CD14-positive monocyte (primary cell): ENCODE measurements at regions not wholly inside any gene's neighbourhood (a gene's known extent, or its start where the extent isn't known, plus 50 kb on each side); places are given as distances from the start of the nearest gene placed in this dataset.

ENCODE experiments used
- DNase-seq, 3 donors: peaks; one replicate each; pipeline ENCODE4 v3.0.0-alpha.2; 2011 to 2022
- H2AFZ ChIP-seq: 2 replicates; pipeline ENCODE4 v1.6.0; 2012; ENCODE audit warnings: mild to moderate bottlenecking, low read depth, low read length, inconsistent platforms; ENCODE audit not compliant: insufficient read depth, poor library complexity, severe bottlenecking
- H3K27ac ChIP-seq, 2 donors: 1 replicate in 1 of 2; 2 replicates in 1 of 2; pipeline ENCODE4 v1.5.1; 2012 to 2013; ENCODE audit warnings: low read length in 2 of 2, control low read depth in 1 of 2, inconsistent platforms in 1 of 2, low read depth in 1 of 2, mild to moderate bottlenecking in 1 of 2
- H3K27me3 ChIP-seq, 2 donors: one replicate each; pipeline versions ENCODE4 v1.6.0 to v1.6.1; 2011 to 2013; ENCODE audit warnings: low read length in 2 of 2; ENCODE audit not compliant: control insufficient read depth in 2 of 2, insufficient read depth in 2 of 2
- H3K36me3 ChIP-seq, 2 donors: replicated peaks in 1 of 2; 1 replicate in 1 of 2; 2 replicates in 1 of 2; pipeline versions ENCODE4 v1.5.1 to v1.6.1; 2012 to 2013; ENCODE audit warnings: low read length in 2 of 2, control low read depth in 1 of 2, inconsistent platforms in 1 of 2, mild to moderate bottlenecking in 1 of 2; ENCODE audit not compliant: insufficient read depth in 2 of 2, control insufficient read depth in 1 of 2
- H3K4me1 ChIP-seq, 2 donors: 1 replicate in 1 of 2; 2 replicates in 1 of 2; pipeline versions ENCODE4 v1.5.1 to v1.6.1; 2012 to 2013; ENCODE audit warnings: low read length in 2 of 2, control low read depth in 1 of 2, inconsistent platforms in 1 of 2, mild to moderate bottlenecking in 1 of 2, moderate library complexity in 1 of 2; ENCODE audit not compliant: insufficient read depth in 2 of 2, control insufficient read depth in 1 of 2
- H3K4me2 ChIP-seq: replicated peaks from 2 replicates; pipeline ENCODE3; 2012; ENCODE audit warnings: low read length, moderate library complexity, mild to moderate bottlenecking; ENCODE audit not compliant: poor library complexity, severe bottlenecking; ENCODE audit errors: extremely low read depth
- H3K4me3 ChIP-seq, 3 experiments: fragments of 200-600 bp in 1 of 3; sonication (generic) in 1 of 3; replicated peaks in 1 of 3; 1 replicate in 2 of 3; 2 replicates in 1 of 3; pipeline ENCODE4 v1.5.1; 2011 to 2013; ENCODE audit warnings: low read length in 3 of 3, mild to moderate bottlenecking in 3 of 3, control low read depth in 2 of 3, low read depth in 2 of 3, inconsistent platforms in 1 of 3, moderate library complexity in 1 of 3
- H3K79me2 ChIP-seq: 2 replicates; pipeline ENCODE4 v1.6.0; 2012; ENCODE audit warnings: mild to moderate bottlenecking, control low read depth, inconsistent platforms, low read length, moderate library complexity; ENCODE audit not compliant: insufficient read depth
- H3K9ac ChIP-seq: 2 replicates; pipeline ENCODE4 v1.6.0; 2017; ENCODE audit warnings: low read length, mild to moderate bottlenecking; ENCODE audit not compliant: insufficient read depth, poor library complexity, severe bottlenecking
- H3K9me3 ChIP-seq, 2 donors: replicated peaks in 1 of 2; 1 replicate in 1 of 2; 2 replicates in 1 of 2; pipeline versions ENCODE4 v1.5.1 to v1.6.1; 2012 to 2013; ENCODE audit warnings: low read length in 2 of 2, control low read depth in 1 of 2; ENCODE audit not compliant: control insufficient read depth in 1 of 2, insufficient read depth in 1 of 2
- H4K20me1 ChIP-seq: 2 replicates; pipeline ENCODE4 v1.6.0; 2012; ENCODE audit warnings: mild to moderate bottlenecking, low read length, control low read depth, moderate library complexity; ENCODE audit not compliant: insufficient read depth
- H3K27ac Mint-ChIP-seq, 7 donors: one replicate each; pipeline ENCODE4 v1.8.0; 2020; ENCODE audit warnings: mild to moderate bottlenecking in 7 of 7, mixed read lengths in 7 of 7, moderate library complexity in 6 of 7, inconsistent platforms in 2 of 7
- H3K27me3 Mint-ChIP-seq, 3 donors: one replicate each; pipeline ENCODE4 v1.8.0; 2021 to 2022; ENCODE audit warnings: low read depth in 3 of 3, mild to moderate bottlenecking in 3 of 3, mixed read lengths in 3 of 3, moderate library complexity in 3 of 3, inconsistent platforms in 1 of 3
- H3K36me3 Mint-ChIP-seq, 2 donors: one replicate each; pipeline ENCODE4 v1.8.0; 2020; ENCODE audit warnings: mixed read lengths in 2 of 2, inconsistent platforms in 1 of 2, mild to moderate bottlenecking in 1 of 2
- H3K4me1 Mint-ChIP-seq: one replicate; pipeline ENCODE4 v1.8.0; 2020; ENCODE audit warnings: mild to moderate bottlenecking, mixed read lengths
- H3K4me3 Mint-ChIP-seq, 2 donors: one replicate each; pipeline ENCODE4 v1.8.0; 2020; ENCODE audit warnings: mild to moderate bottlenecking in 2 of 2, mixed read lengths in 2 of 2, moderate library complexity in 1 of 2
- H3K9me3 Mint-ChIP-seq, 7 donors: one replicate each; pipeline ENCODE4 v1.8.0; 2020 to 2022; ENCODE audit warnings: mixed read lengths in 7 of 7, mild to moderate bottlenecking in 6 of 7, moderate library complexity in 6 of 7, inconsistent platforms in 2 of 7
- CTCF ChIP-seq: fragments of 200-600 bp; IDR thresholded peaks from one replicate; pipeline ENCODE4 v1.8.0; 2022; ENCODE audit warnings: antibody characterized with exemption, mild to moderate bottlenecking
- WGBS: methylation state at CpG from one replicate; pipeline ENCODE4 v1.1.5; 2013; ENCODE audit warnings: missing lambda C conversion rate; ENCODE audit not compliant: insufficient coverage; 5-methylcytosine and 5-hydroxymethylcytosine counted together
- intact Hi-C, 2 donors: fragments of 100-400 bp; cut with micrococcal nuclease; formaldehyde crosslinking; loops; one replicate each; pipeline versions ENCODE4 v1.15.0 to v1.15.1; 2023

- intact Hi-C loops: no loop called here
- 79% methylated on average over 6 of the region's 13 CpGs for WGBS
- Histone ChIP-seq H3K27ac (no peak overlapping the region), H3K4me1 (no peaks in the 10 kb centered on the region), H4K20me1 (no peaks in the 10 kb centered on the region), H2AFZ (no peak overlapping the region), H3K4me3 (no peak overlapping the region), H3K79me2 (no peaks in the 10 kb centered on the region), H3K9ac (no peak overlapping the region), H3K27me3 (no peaks in the 10 kb centered on the region), H3K4me2 (no peak overlapping the region), H3K9me3 (no peaks in the 10 kb centered on the region), H3K36me3 (no peaks in the 10 kb centered on the region)
- peaks cover 6 to 8% (median 8%) of the 10 kb centered on the region in 3 donors for H3K27me3 Mint-ChIP-seq
- H3K9me3 Mint-ChIP-seq: peaks cover 0 to 4% (median 1%) of the 10 kb centered on the region in 7 donors
- no peak for DNase-seq
- no peak overlapping the region for H3K27ac Mint-ChIP-seq
- no peak overlapping the region for H3K4me3 Mint-ChIP-seq
- H3K36me3 Mint-ChIP-seq: no peaks in the 10 kb centered on the region
- H3K4me1 Mint-ChIP-seq: no peaks in the 10 kb centered on the region
- TF ChIP-seq CTCF: no peak
Measured at GRCh38 chr17:5840811-5841446, 229.2 kb upstream of the WSCD1 start.

GRCh38 chr17:5841862-5842261, 228.3 kb upstream of the WSCD1 start:
- H3K9ac ChIP-seq: no peak overlapping the region
- Mint-ChIP-seq H3K4me1 (no peaks in the 10 kb centered on the region), H3K36me3 (no peaks in the 10 kb centered on the region), H3K27me3 (peaks cover 6 to 7% (median 6%) of the 10 kb centered on the region in 3 donors), H3K27ac (no peak overlapping the region), H3K4me3 (no peak overlapping the region), H3K9me3 (peaks cover 0 to 4% (median under 1%) of the 10 kb centered on the region in 7 donors)
- H2AFZ ChIP-seq: no peak overlapping the region
- H3K4me2 ChIP-seq: no peak overlapping the region
- H4K20me1 ChIP-seq: no peaks in the 10 kb centered on the region
- no peak for TF ChIP-seq CTCF
- H3K27me3 ChIP-seq: no peaks in the 10 kb centered on the region
- WGBS: 100% methylated on average over 1 of the region's 11 CpGs
- no peaks in the 10 kb centered on the region for H3K79me2 ChIP-seq
- no peak overlapping the region for H3K27ac ChIP-seq
- intact Hi-C loops: no loop called here
- no peaks in the 10 kb centered on the region for H3K36me3 ChIP-seq
- no peaks in the 10 kb centered on the region for H3K4me1 ChIP-seq
- H3K4me3 ChIP-seq: no peak overlapping the region
- H3K9me3 ChIP-seq: no peaks in the 10 kb centered on the region
- no peak for DNase-seq
